KMS-11 (cell line): ENCODE measurements at regions not wholly inside any gene's neighbourhood (a gene's known extent, or its start where the extent isn't known, plus 50 kb on each side); places are given as distances from the start of the nearest gene placed in this dataset.
A peak's percentile ranks its signal among the peaks of the same experiment; 100 is the strongest.

Experiments
- H2AFZ ChIP-seq: fragments of 200-600 bp; sonication (generic); 2 replicates; pipeline ENCODE4 v1.6.1; 2016; ENCODE audit warnings: antibody characterized with exemption, mixed run types, low read depth
- H3K27ac ChIP-seq: fragments of 200-600 bp; sonication (generic); 2 replicates; pipeline ENCODE4 v1.6.1; 2016; ENCODE audit warnings: mild to moderate bottlenecking, mixed run types
- H3K27me3 ChIP-seq: fragments of 200-600 bp; sonication (generic); 2 replicates; pipeline ENCODE4 v1.6.1; 2017; ENCODE audit warnings: mild to moderate bottlenecking, low read depth, mixed run types, moderate library complexity; ENCODE audit not compliant: insufficient read depth
- H3K36me3 ChIP-seq: fragments of 200-600 bp; sonication (generic); 2 replicates; pipeline ENCODE4 v1.6.1; 2017; ENCODE audit warnings: mild to moderate bottlenecking, mixed run types; ENCODE audit not compliant: insufficient read depth
- H3K4me1 ChIP-seq: fragments of 200-600 bp; sonication (generic); 2 replicates; pipeline ENCODE4 v1.6.1; 2016; ENCODE audit warnings: mild to moderate bottlenecking, low read depth, mixed run types; ENCODE audit not compliant: poor library complexity, severe bottlenecking
- H3K4me2 ChIP-seq: fragments of 200-600 bp; sonication (generic); 2 replicates; pipeline ENCODE4 v1.7.0; 2016; ENCODE audit warnings: mild to moderate bottlenecking, mixed run types
- H3K4me3 ChIP-seq: fragments of 200-600 bp; sonication (generic); IDR thresholded peaks from 2 replicates; pipeline ENCODE4 v1.6.1; 2017; ENCODE audit warnings: low read depth, low read length, mixed read lengths; ENCODE audit not compliant: insufficient read depth
- H3K79me2 ChIP-seq: fragments of 200-600 bp; sonication (generic); 2 replicates; pipeline ENCODE4 v1.6.1; 2016; ENCODE audit warnings: low read depth, mixed run types; ENCODE audit not compliant: insufficient read depth
- H3K9ac ChIP-seq: fragments of 200-600 bp; sonication (generic); 2 replicates; pipeline ENCODE4 v1.6.1; 2016; ENCODE audit warnings: mild to moderate bottlenecking, mixed run types
- H4K20me1 ChIP-seq: fragments of 200-600 bp; sonication (generic); 2 replicates; pipeline ENCODE4 v1.6.1; 2016; ENCODE audit warnings: mild to moderate bottlenecking, mixed run types; ENCODE audit not compliant: insufficient read depth
- CTCF ChIP-seq: fragments of 200-600 bp; sonication (generic); conservative IDR thresholded peaks from 2 replicates; pipeline ENCODE4 v1.6.1; 2017; ENCODE audit warnings: low read depth, mild to moderate bottlenecking, antibody characterized with exemption, low read length, moderate library complexity, mixed read lengths

GRCh38 chr13:26880735-26881134 lies 120.1 kb upstream of the GPR12 start:
- no peak overlapping the region for H3K4me3 ChIP-seq
- no peak overlapping the region for H3K4me2 ChIP-seq
- no peak overlapping the region for H3K27ac ChIP-seq
- no peaks in the 10 kb centered on the region for H3K79me2 ChIP-seq
- H4K20me1 ChIP-seq: no peaks in the 10 kb centered on the region
- no peak overlapping the region for H2AFZ ChIP-seq
- no peaks in the 10 kb centered on the region for H3K27me3 ChIP-seq
- H3K4me1 ChIP-seq: no peaks in the 10 kb centered on the region
- no peaks in the 10 kb centered on the region for H3K36me3 ChIP-seq
- TF ChIP-seq CTCF: no peak
- H3K9ac ChIP-seq: no peak overlapping the region

GRCh38 chr13:26878438-26878837 lies 117.9 kb upstream of the GPR12 start:
- H3K27me3 ChIP-seq: no peaks in the 10 kb centered on the region
- no peak for TF ChIP-seq CTCF
- H3K36me3 ChIP-seq: no peaks in the 10 kb centered on the region
- no peak overlapping the region for H3K9ac ChIP-seq
- no peaks in the 10 kb centered on the region for H4K20me1 ChIP-seq
- no peak overlapping the region for H3K4me2 ChIP-seq
- H2AFZ ChIP-seq: no peak overlapping the region
- H3K4me1 ChIP-seq: no peaks in the 10 kb centered on the region
- H3K27ac ChIP-seq: no peak overlapping the region
- H3K4me3 ChIP-seq: no peak overlapping the region
- H3K79me2 ChIP-seq: no peaks in the 10 kb centered on the region

- no peak overlapping the region for H2AFZ ChIP-seq
- no peak overlapping the region for H3K9ac ChIP-seq
- H3K4me2 ChIP-seq: no peak overlapping the region
- TF ChIP-seq CTCF: no peak
- H3K4me1 ChIP-seq: no peaks in the 10 kb centered on the region
- no peaks in the 10 kb centered on the region for H3K79me2 ChIP-seq
- H3K27me3 ChIP-seq: no peaks in the 10 kb centered on the region
- H3K36me3 ChIP-seq: no peaks in the 10 kb centered on the region
- H4K20me1 ChIP-seq: no peaks in the 10 kb centered on the region
- no peak overlapping the region for H3K27ac ChIP-seq
- H3K4me3 ChIP-seq: no peak overlapping the region
Observed at GRCh38 chr13:26873386-26873698, 112.8 kb upstream of the GPR12 start.

GRCh38 chr13:26872525-26873385 lies 112.2 kb upstream of the GPR12 start:
- Histone ChIP-seq H3K9ac (no peak overlapping the region), H2AFZ (no peak overlapping the region), H3K27me3 (no peaks in the 10 kb centered on the region), H3K27ac (no peak overlapping the region), H3K4me3 (no peak overlapping the region), H3K79me2 (no peaks in the 10 kb centered on the region), H3K4me2 (no peak overlapping the region), H4K20me1 (no peaks in the 10 kb centered on the region), H3K4me1 (no peaks in the 10 kb centered on the region), H3K36me3 (no peaks in the 10 kb centered on the region)
- peak; percentile 45 for TF ChIP-seq CTCF
